ENCODE measurements at regions not wholly inside any gene's neighbourhood (a gene's known extent, or its start where the extent isn't known, plus 50 kb on each side); places are given as distances from the start of the nearest gene placed in this dataset.

DNA sequence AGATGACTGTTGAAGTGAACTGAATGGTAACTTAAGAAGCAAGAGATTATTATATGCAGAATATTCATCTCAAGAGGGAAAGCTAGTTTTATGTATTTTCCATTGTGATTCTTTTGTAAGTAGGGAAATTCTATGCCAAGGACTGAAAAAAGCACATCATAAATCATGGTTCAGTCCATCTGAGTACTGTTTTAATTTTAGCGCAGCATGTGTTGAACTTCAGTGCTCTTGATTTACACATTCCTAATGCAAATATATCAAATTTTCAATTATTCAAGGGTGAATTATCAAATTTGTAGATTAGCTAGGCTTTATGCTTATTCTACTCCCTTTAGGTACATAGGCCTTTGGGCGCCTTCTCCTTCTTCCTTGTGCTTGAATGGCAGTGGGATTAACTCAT is 50.3 kb upstream of the TCF12 start:
- no peak for DNase-seq (ENCODE audit: extremely low read depth in 1 of 2, low read depth in 1 of 2)

DNA sequence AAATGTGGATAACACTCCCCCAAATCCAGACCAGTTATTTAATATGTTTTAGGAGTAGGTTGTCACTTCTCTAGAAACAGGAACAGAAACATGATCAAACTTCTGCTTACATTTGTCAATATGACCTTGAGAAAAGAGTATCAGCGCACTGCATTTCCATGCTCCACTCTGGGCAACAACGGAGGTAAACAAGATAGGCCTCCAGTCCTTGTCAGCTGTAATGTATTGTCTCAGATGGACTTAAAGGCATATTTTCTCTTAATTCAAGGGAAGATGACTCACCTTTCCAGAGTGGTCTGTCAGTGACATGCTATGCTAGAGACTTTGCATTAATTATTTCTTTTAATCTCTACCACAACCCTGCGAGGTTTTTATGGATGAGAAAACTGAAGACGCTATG is 51.6 kb upstream of the TCF12 start:
- DNase-seq (ENCODE audit: extremely low read depth in 1 of 2, low read depth in 1 of 2): no peak

- no peak for DNase-seq (ENCODE audit: extremely low read depth in 1 of 2, low read depth in 1 of 2)
These were observed 60.6 kb upstream of the TCF12 start for GRCh38 chr15:56857828-56858227.

DNA sequence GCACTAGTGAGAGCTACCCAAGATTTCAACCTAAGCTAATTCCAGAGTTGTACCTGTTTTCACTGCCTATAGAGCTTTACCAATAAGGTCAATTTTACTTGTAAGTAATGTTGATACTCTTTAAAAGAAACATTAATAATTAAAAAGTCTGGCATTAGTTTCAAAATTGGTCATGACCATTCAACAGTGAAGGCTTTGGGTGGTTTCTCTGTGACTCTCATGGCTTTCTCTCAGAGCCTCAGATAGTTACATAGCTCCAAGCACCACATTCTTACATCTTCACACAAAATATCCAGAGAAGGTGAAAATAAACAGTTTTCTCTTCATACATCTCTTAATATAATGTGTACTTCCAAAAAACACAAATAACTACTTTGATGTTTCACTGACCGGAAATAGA is 61.5 kb upstream of the TCF12 start:
- no peak for DNase-seq (ENCODE audit: extremely low read depth in 1 of 2, low read depth in 1 of 2)

DNA sequence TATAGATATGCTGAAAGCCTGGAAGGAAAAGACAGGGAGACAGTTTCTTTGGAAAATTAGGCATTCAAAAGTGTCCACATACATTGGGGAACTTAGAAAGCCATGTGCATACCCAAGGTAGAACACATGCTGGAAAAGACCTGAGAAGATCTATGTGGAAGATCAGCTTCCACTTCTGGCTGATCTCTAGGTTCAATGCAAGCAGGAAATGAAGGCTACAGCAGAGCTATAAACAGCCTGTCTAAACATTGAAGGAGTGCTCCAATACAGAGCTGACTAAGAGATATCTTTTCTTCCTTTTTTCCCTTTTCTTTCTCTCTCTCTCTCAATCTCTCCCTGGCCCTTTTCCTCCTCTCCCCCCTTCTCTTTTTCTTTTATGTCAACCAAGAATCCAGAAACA is 73.6 kb upstream of the TCF12 start:
- no peak for DNase-seq (ENCODE audit: extremely low read depth in 1 of 2, low read depth in 1 of 2)

GRCh38 chr15:56844471-56844870 is 74.0 kb upstream of the TCF12 start:
- no peak for DNase-seq (ENCODE audit: extremely low read depth in 1 of 2, low read depth in 1 of 2)

GRCh38 chr15:56839641-56840040 is 78.8 kb upstream of the TCF12 start:
- DNase-seq (ENCODE audit: extremely low read depth in 1 of 2, low read depth in 1 of 2): no peak

DNA sequence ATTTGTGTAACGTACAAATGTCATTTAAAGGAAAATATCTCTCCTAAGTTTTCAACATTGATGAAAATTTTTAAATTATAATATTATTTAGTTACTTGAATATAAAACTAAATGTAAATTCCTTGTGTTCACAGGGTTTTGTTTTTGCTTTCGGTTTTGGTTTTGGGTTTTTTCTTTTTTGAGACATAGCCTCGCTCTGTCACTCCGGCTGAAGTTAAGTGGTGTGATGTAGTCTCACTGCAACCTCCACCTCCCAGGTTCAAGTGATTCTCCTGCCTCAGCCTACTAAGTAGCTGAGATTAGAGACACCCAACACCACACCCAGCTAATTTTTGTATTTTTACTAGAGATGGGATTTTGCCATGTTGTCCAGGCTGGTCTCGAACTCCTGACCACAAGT is 79.3 kb upstream of the TCF12 start:
- no peak for DNase-seq (ENCODE audit: extremely low read depth in 1 of 2, low read depth in 1 of 2)

DNA sequence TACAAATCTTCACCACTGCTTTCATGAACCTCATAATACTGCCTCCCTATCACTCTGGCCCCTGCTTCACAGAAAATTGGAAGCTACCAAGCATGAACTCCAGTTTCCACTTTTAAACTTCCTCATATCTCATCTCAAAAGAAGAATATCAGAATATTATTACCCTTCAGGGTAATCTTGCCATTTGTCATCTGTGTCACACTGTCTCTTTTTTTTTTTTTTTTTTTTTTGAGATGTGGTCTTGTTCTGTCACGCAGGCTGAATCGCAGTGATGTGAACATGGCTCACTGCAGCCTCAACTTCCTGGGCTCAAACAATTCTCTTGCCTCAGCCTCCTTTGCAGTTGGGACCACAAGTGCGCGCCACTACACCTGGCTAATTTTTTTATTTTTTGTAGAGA is 80.4 kb upstream of the TCF12 start:
- no peak for DNase-seq (ENCODE audit: extremely low read depth in 1 of 2, low read depth in 1 of 2)

DNA sequence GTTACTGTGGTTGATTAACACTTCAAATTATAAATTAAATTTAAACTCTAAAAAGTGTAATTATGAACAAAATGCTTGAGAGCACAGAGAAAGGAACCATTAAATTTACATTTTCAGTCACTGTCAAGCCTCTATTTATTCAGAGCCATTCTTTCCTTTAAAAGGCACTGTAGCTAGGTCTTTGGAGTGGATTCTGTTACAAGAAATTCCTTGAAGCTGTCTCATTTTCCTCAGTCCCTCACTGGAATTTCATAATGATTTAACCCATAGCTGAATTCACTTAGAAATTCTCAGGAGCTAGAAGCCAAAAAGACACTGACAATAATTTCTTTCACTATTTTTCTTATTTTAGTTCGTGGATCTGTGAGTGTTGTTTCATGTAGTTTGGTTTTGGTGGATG is 81.2 kb upstream of the TCF12 start:
- DNase-seq (ENCODE audit: extremely low read depth in 1 of 2, low read depth in 1 of 2): no peak

- no peak for DNase-seq (ENCODE audit: extremely low read depth in 1 of 2, low read depth in 1 of 2)
These were observed 82.7 kb upstream of the TCF12 start for GRCh38 chr15:56835718-56836171.

- DNase-seq (ENCODE audit: extremely low read depth in 1 of 2, low read depth in 1 of 2): no peak
These were observed 86.3 kb upstream of the TCF12 start for GRCh38 chr15:56832125-56832524.

GRCh38 chr15:56831467-56832005 is 86.9 kb upstream of the TCF12 start:
- DNase-seq (ENCODE audit: extremely low read depth in 1 of 2, low read depth in 1 of 2): no peak

- no peak for DNase-seq (ENCODE audit: extremely low read depth in 1 of 2, low read depth in 1 of 2)
These were observed 90.9 kb upstream of the ZNF280D start for GRCh38 chr15:56824175-56824574.

DNA sequence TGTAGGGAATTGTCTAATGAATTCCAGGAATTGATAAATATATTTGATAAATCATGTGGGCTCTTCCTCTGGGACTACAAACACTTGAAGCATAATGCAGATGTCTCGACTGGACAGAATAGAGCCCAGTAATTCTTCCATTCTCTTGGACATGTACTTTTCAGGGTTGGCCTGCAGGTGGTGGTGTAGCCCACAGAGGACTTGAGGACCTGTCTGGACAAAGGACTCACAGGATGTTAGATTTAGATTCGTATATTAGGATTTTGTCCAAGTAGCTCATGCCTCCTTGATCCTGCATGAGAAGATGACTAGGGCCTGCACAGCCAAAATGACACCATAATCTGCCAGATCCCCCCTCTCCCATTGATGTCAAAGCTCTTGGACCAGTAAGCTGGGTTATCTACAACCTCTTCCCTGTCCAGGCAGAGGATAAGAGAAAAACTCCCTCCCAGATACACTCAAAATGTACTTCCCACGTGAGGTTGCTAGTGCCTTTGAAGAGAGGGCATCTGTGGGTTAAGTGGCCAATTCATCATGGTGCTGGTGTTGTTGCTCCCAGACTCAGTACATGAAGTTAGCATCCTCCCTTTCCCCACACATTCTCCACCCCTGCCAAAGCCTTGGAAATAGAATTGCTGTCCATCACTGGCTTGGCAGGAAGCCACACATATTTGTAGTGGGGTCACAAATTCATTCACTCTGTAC is 88.6 kb upstream of the ZNF280D start:
- DNase-seq (ENCODE audit: extremely low read depth in 1 of 2, low read depth in 1 of 2): no peak

- no peak for DNase-seq (ENCODE audit: extremely low read depth in 1 of 2, low read depth in 1 of 2)
These were observed 87.0 kb upstream of the ZNF280D start for GRCh38 chr15:56820333-56820732.

- DNase-seq (ENCODE audit: extremely low read depth in 1 of 2, low read depth in 1 of 2): no peak
These were observed 84.2 kb upstream of the ZNF280D start for GRCh38 chr15:56817321-56818080.

DNA sequence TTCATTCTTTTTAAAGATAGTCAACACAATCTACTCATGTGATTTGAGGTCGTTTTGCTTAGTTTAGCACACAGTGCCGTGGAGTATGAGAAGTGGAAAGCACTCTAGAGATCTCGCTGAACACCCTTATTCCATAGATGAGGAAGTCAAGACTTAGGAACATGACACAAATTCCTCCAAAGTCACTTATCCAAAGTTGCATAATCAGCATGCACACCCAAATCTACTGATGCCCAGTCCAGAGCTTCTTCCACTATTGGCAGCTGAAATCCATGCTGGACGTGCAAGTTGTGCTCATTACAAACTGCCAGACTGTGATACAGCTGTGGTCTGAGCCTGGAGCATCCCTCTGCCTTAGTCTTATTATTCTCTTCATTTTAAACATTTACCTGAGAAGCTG is 83.5 kb upstream of the ZNF280D start:
- no peak for DNase-seq (ENCODE audit: extremely low read depth in 1 of 2, low read depth in 1 of 2)

DNA sequence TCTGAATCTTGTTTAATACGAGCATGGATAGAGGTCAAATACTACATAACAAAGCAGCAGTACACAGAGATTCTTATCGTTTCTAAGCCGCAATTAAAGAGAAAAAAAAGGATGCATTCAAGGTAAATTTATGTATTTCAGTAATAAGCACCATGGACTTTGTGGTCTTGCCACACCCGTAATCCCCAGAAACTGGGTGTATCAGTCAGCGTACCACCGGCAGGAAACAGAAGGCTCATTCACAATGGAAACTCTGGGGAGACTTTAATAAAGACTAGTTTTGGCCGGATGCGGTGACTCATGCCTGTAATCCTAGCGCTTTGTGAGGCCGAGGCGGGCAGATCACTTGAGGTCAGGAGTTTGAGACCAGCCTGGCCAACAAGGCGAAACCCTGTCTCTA is 81.9 kb upstream of the ZNF280D start:
- DNase-seq (ENCODE audit: extremely low read depth in 1 of 2, low read depth in 1 of 2): no peak

GRCh38 chr15:56814429-56814828 is 81.1 kb upstream of the ZNF280D start:
- DNase-seq (ENCODE audit: extremely low read depth in 1 of 2, low read depth in 1 of 2): no peak

DNA sequence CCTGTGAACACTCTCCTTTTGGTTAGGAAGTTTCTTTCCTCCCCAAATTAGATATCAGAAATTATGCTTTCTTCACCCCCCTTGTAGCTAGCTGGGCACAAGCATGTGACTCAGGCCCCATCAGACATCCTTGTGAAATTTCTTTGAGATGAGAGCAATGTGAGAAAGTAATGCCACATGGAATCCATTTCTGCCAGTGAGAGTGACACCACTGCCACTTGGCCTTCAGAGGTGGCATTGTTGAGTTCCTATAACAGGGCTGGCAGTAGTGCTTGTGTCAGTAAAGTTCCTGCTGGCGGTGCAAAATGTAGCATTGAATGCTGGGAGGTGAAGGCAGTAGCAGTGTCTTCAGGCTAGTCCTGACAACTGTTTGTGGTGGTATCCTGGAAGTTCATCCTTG is 80.7 kb upstream of the ZNF280D start:
- no peak for DNase-seq (ENCODE audit: extremely low read depth in 1 of 2, low read depth in 1 of 2)

DNA sequence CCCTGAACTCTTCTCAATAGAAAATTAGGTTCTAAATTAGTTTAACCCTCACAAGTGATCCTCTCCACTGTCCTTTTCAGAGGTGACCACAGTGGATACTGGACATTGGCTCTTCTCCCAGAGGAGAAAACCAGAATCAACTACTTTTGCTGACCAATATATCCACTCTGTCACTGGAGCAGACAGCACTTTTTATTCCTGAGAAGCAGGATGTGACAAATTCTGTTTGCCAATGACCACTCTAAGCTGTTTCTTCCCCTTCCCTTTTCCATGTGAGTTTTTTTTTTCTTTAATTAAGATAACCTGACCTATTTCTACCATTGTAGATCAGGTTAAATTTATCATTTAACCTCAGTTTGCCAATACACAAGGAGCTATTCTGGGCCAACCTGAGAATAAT is 79.7 kb upstream of the ZNF280D start:
- DNase-seq (ENCODE audit: extremely low read depth in 1 of 2, low read depth in 1 of 2): no peak
